Progenitor cell of endocrine pancreas (in vitro differentiated cells): ENCODE measurements at regions not wholly inside any gene's neighbourhood (a gene's known extent, or its start where the extent isn't known, plus 50 kb on each side); places are given as distances from the start of the nearest gene placed in this dataset.

ENCODE experiments used
- DNase-seq: peaks from one replicate; pipeline ENCODE4 v3.0.0; 2021; ENCODE audit warnings: low spot score; ENCODE audit not compliant: unreplicated experiment
- H3K27ac Mint-ChIP-seq: 2 replicates; pipeline ENCODE4 v1.8.0; 2021; ENCODE audit warnings: mild to moderate bottlenecking, moderate library complexity, mixed read lengths
- H3K27me3 Mint-ChIP-seq: 2 replicates; pipeline ENCODE4 v1.8.0; 2021; ENCODE audit warnings: mixed read lengths
- H3K36me3 Mint-ChIP-seq: 2 replicates; pipeline ENCODE4 v1.8.0; 2022; ENCODE audit warnings: mixed read lengths; ENCODE audit not compliant: insufficient read depth
- H3K4me1 Mint-ChIP-seq: 2 replicates; pipeline ENCODE4 v1.8.0; 2021; ENCODE audit warnings: low read depth, mixed read lengths
- H3K4me3 Mint-ChIP-seq: 2 replicates; pipeline ENCODE4 v1.8.0; 2021; ENCODE audit warnings: low read depth, mild to moderate bottlenecking, moderate library complexity, mixed read lengths
- H3K9me3 Mint-ChIP-seq: 2 replicates; pipeline ENCODE4 v1.8.0; 2021; ENCODE audit warnings: low read depth, mixed read lengths
- CTCF ChIP-seq: fragments of 200-600 bp; sonication (generic); IDR thresholded peaks from one replicate; pipeline ENCODE4 v1.5.0; 2021; ENCODE audit warnings: antibody characterized with exemption, mild to moderate bottlenecking; ENCODE audit not compliant: unreplicated experiment

GRCh38 chr2:118669654-118670053 is 177.8 kb downstream of the EN1 start:
- Mint-ChIP-seq H3K27ac (no peak overlapping the region), H3K36me3 (no peaks in the 10 kb centered on the region), H3K9me3 (no peaks in the 10 kb centered on the region), H3K4me3 (no peak overlapping the region), H3K27me3 (peaks cover 6% of the 10 kb centered on the region), H3K4me1 (peaks cover 16% of the 10 kb centered on the region)
- no peak for DNase-seq
- no peak for TF ChIP-seq CTCF

GRCh38 chr2:118668431-118669424 is 178.7 kb downstream of the EN1 start:
- DNase-seq: no peak
- H3K27ac Mint-ChIP-seq: no peak overlapping the region
- TF ChIP-seq CTCF: no peak
- no peak overlapping the region for H3K4me3 Mint-ChIP-seq
- peaks cover 8% of the 10 kb centered on the region for H3K27me3 Mint-ChIP-seq
- no peaks in the 10 kb centered on the region for H3K9me3 Mint-ChIP-seq
- no peaks in the 10 kb centered on the region for H3K36me3 Mint-ChIP-seq
- H3K4me1 Mint-ChIP-seq: peaks cover 16% of the 10 kb centered on the region

- no peak for DNase-seq
- H3K4me3 Mint-ChIP-seq: no peak overlapping the region
- no peaks in the 10 kb centered on the region for H3K36me3 Mint-ChIP-seq
- no peaks in the 10 kb centered on the region for H3K9me3 Mint-ChIP-seq
- TF ChIP-seq CTCF: no peak
- H3K4me1 Mint-ChIP-seq: peaks cover 16% of the 10 kb centered on the region
- H3K27ac Mint-ChIP-seq: no peak overlapping the region
- peaks cover 8% of the 10 kb centered on the region for H3K27me3 Mint-ChIP-seq
Measured at GRCh38 chr2:118667964-118668363, 179.5 kb downstream of the EN1 start.

- no peak for TF ChIP-seq CTCF
- Mint-ChIP-seq H3K36me3 (no peaks in the 10 kb centered on the region), H3K4me3 (no peak overlapping the region), H3K27me3 (peaks cover 8% of the 10 kb centered on the region), H3K9me3 (no peaks in the 10 kb centered on the region), H3K27ac (no peak overlapping the region), H3K4me1 (peaks cover 16% of the 10 kb centered on the region)
- DNase-seq: no peak
Measured at GRCh38 chr2:118667348-118667747, 180.1 kb downstream of the EN1 start.

GRCh38 chr2:118665784-118666529 is 181.5 kb downstream of the EN1 start:
- Mint-ChIP-seq H3K36me3 (no peaks in the 10 kb centered on the region), H3K4me3 (no peak overlapping the region), H3K27me3 (peaks cover 8% of the 10 kb centered on the region), H3K4me1 (peaks cover 11% of the 10 kb centered on the region), H3K9me3 (no peaks in the 10 kb centered on the region), H3K27ac (no peak overlapping the region)
- no peak for DNase-seq
- TF ChIP-seq CTCF: no peak
